Transverse colon (tissue), 4 donors: ENCODE measurements at regions not wholly inside any gene's neighbourhood (a gene's known extent, or its start where the extent isn't known, plus 50 kb on each side); places are given as distances from the start of the nearest gene placed in this dataset.

Source experiments
- DNase-seq: peaks from one replicate; pipeline ENCODE4 v3.0.0-alpha.2; 2019
- H3K27ac ChIP-seq, 4 donors: fragments of 200-600 bp; sonication (generic); 2 replicates each; pipeline ENCODE4 v1.5.1; 2016 to 2018; ENCODE audit warnings: inconsistent platforms in 4 of 4
- H3K27me3 ChIP-seq: fragments of 200-600 bp; sonication (generic); 2 replicates; pipeline ENCODE4 v1.5.1; 2017; ENCODE audit warnings: inconsistent platforms
- H3K36me3 ChIP-seq, 4 donors: fragments of 200-600 bp; sonication (generic); 2 replicates each; pipeline ENCODE4 v1.5.1; 2017 to 2019; ENCODE audit warnings: inconsistent platforms in 4 of 4
- H3K4me1 ChIP-seq, 4 donors: fragments of 200-600 bp; sonication (generic); 2 replicates each; pipeline ENCODE4 v1.5.1; 2017 to 2020; ENCODE audit warnings: inconsistent platforms in 4 of 4
- H3K4me3 ChIP-seq, 4 donors: fragments of 200-600 bp; sonication (generic); 1 replicate in 1 of 4; 2 replicates in 3 of 4; pipeline versions ENCODE4 v1.5.1 to v1.6.1; 2017 to 2019; ENCODE audit warnings: inconsistent platforms in 4 of 4
- H3K9me3 ChIP-seq, 2 donors: fragments of 200-600 bp; sonication (generic); 2 replicates each; pipeline ENCODE4 v1.5.1; 2017 to 2019; ENCODE audit warnings: inconsistent platforms in 2 of 2
- CTCF ChIP-seq, 5 experiments: fragments of 200-600 bp in 3 of 5; fragments of 450-650 bp in 2 of 5; sonication (generic) in 3 of 5; IDR thresholded peaks; 1 replicate in 2 of 5; 2 replicates in 3 of 5; pipeline ENCODE4 v1.5.1; 2016 to 2017; ENCODE audit warnings: antibody characterized with exemption in 5 of 5, inconsistent platforms in 3 of 5, mild to moderate bottlenecking in 2 of 5, moderate library complexity in 1 of 5
- EP300 ChIP-seq: sonication (generic); formaldehyde crosslinking; IDR thresholded peaks from one replicate; pipeline ENCODE4 v1.6.1; 2017; ENCODE audit warnings: antibody characterized with exemption, low read depth
- POLR2A ChIP-seq: fragments of 450-650 bp; IDR thresholded peaks from one replicate; pipeline ENCODE4 v1.6.1; 2016; ENCODE audit warnings: antibody characterized with exemption, mild to moderate bottlenecking, moderate library complexity
- POLR2AphosphoS5 ChIP-seq, 3 donors: sonication (generic); formaldehyde crosslinking; IDR thresholded peaks; one replicate each; pipeline ENCODE4 v1.6.1; 2016; ENCODE audit warnings: antibody characterized with exemption in 3 of 3
- WGBS, 2 donors: methylation state at CpG; one replicate each; pipeline ENCODE4 v1.1.5; 2018; ENCODE audit warnings: low coverage in 1 of 2; 5-methylcytosine and 5-hydroxymethylcytosine counted together
- in situ Hi-C, 4 donors: fragments of 200-750 bp; cut with MboI; loops; one replicate each; pipeline versions ENCODE4 v1.15.0 to v1.15.1; 2017; ENCODE audit warnings: low sequenced_read_pairs in 3 of 4, low pct_ligation_motif_present in 1 of 4, low pct_unique_long_range_greater_than_20kb in 1 of 4
- intact Hi-C: fragments of 100-400 bp; cut with DNase I; formaldehyde crosslinking; loops from one replicate; pipeline ENCODE4 v1.15.1; 2023; ENCODE audit warnings: low total_unique reads

- TF ChIP-seq EP300 (no peak), POLR2AphosphoS5 (IDR thresholded peaks at IDR 0.05) (no peak), POLR2A (no peak), CTCF (IDR thresholded peaks at IDR 0.05) (no peak)
- WGBS, 2 donors = 45 to 75% methylated on average over 1 of the region's 1 CpG
Measured at GRCh38 chr1:59173721-59174120, 123.2 kb upstream of the FGGY start.

GRCh38 chr1:59176471-59176870, 120.4 kb upstream of the FGGY start:
- in situ Hi-C loops = no loop called here
- 93 to 96% methylated on average over 3 of the region's 3 CpGs for WGBS, 2 donors
- no peaks in the 10 kb centered on the region for H3K27me3 ChIP-seq

More at GRCh38 chr1:59173721-59174120, 123.2 kb upstream of the FGGY start:
- Histone ChIP-seq H3K9me3 (no peaks in the 10 kb centered on the region), H3K27ac (no peak overlapping the region), H3K27me3 (no peaks in the 10 kb centered on the region), H3K36me3 (no peaks in the 10 kb centered on the region), H3K4me3 (no peak overlapping the region), H3K4me1 (peaks cover 0 to 7% (median 0%) of the 10 kb centered on the region in 4 donors)
- in situ Hi-C loops = no loop called here
- DNase-seq = no peak
- intact Hi-C loops = no loop called here

GRCh38 chr1:59177756-59178155, 119.1 kb upstream of the FGGY start:
- in situ Hi-C loops (no loop called here), intact Hi-C loops (no loop called here)
- Histone ChIP-seq H3K27me3 (no peaks in the 10 kb centered on the region), H3K9me3 (no peaks in the 10 kb centered on the region), H3K4me3 (no peak overlapping the region), H3K36me3 (no peaks in the 10 kb centered on the region), H3K27ac (peak overlapping the region in 1 of 4 donors; percentile 41), H3K4me1 (peaks cover 0 to 3% (median 0%) of the 10 kb centered on the region in 4 donors)
- TF ChIP-seq EP300 = no peak
- no peak for TF ChIP-seq POLR2AphosphoS5 (IDR thresholded peaks at IDR 0.05)
- TF ChIP-seq CTCF (IDR thresholded peaks at IDR 0.05) = no peak
- TF ChIP-seq POLR2A = no peak
- 93% methylated on average over 2 of the region's 2 CpGs; no CpG with 5 or more reads in 1 of the 2 donors for WGBS, 2 donors
- no peak for DNase-seq

More at GRCh38 chr1:59176471-59176870, 120.4 kb upstream of the FGGY start:
- Histone ChIP-seq H3K4me1 (peaks cover 0 to 7% (median 0%) of the 10 kb centered on the region in 4 donors), H3K27ac (no peak overlapping the region), H3K36me3 (no peaks in the 10 kb centered on the region), H3K4me3 (no peak overlapping the region), H3K9me3 (no peaks in the 10 kb centered on the region)
- TF ChIP-seq POLR2AphosphoS5 (IDR thresholded peaks at IDR 0.05) (no peak), EP300 (no peak), POLR2A (no peak), CTCF (IDR thresholded peaks at IDR 0.05) (no peak)
- no peak for DNase-seq
- intact Hi-C loops = no loop called here

- WGBS, 2 donors = 60 to 67% methylated on average over 1 to 4 of the region's 4 CpGs
- no peaks in the 10 kb centered on the region for H3K9me3 ChIP-seq
- H3K36me3 ChIP-seq = no peaks in the 10 kb centered on the region
- no peaks in the 10 kb centered on the region for H3K27me3 ChIP-seq
- in situ Hi-C loops = no loop called here
- peak overlapping the region in 3 of 4 donors; percentile 9 to 66 (median 41) for H3K27ac ChIP-seq
- DNase-seq = no peak
- no peak for TF ChIP-seq POLR2A
- no peak for TF ChIP-seq CTCF (IDR thresholded peaks at IDR 0.05)
- no peak for TF ChIP-seq POLR2AphosphoS5 (IDR thresholded peaks at IDR 0.05)
- no peak for TF ChIP-seq EP300
- H3K4me1 ChIP-seq = no peaks in the 10 kb centered on the region
- intact Hi-C loops = no loop called here
- H3K4me3 ChIP-seq = no peak overlapping the region
Measured at GRCh38 chr1:59178339-59179187, 118.3 kb upstream of the FGGY start.
